PC-9 (cell line): ENCODE measurements at regions not wholly inside any gene's neighbourhood (a gene's known extent, or its start where the extent isn't known, plus 50 kb on each side); places are given as distances from the start of the nearest gene placed in this dataset.

Experiments
- BruUV-seq: library from RNA; stranded (reverse); fragments of 400-500 nt; replicated peaks from 2 replicates; lab custom pipeline; 2021; lab: Mats Ljungman, UMichigan
- CTCF ChIA-PET: fragments of 300-600 bp; sonication (Branson Sonifier 250); formaldehyde crosslinking; loops from one replicate; lab custom pipeline; 2022; ENCODE audit warnings: antibody characterized with exemption; lab: Charles Lee
- POLR2A ChIA-PET: fragments of 300-600 bp; sonication (Branson Sonifier 250); formaldehyde crosslinking; loops from one replicate; lab custom pipeline; 2022; ENCODE audit warnings: antibody characterized with exemption; ENCODE audit not compliant: unreplicated experiment; lab: Charles Lee
- DNase-seq, 2 experiments: peaks; one replicate each; pipeline versions ENCODE4 v3.0.0 to v3.0.0-alpha.2; 2015 to 2022; ENCODE audit warnings: mixed read lengths in 1 of 2
- H2AFZ ChIP-seq: fragments of 200-600 bp; sonication (generic); 2 replicates; pipeline ENCODE4 v1.8.1; 2017; ENCODE audit warnings: antibody characterized with exemption
- H3F3A ChIP-seq: fragments of 200-600 bp; sonication (generic); 2 replicates; pipeline ENCODE4 v1.8.1; 2017; ENCODE audit warnings: antibody characterized with exemption, mild to moderate bottlenecking, low read depth; ENCODE audit not compliant: insufficient read depth
- H3K27ac ChIP-seq: fragments of 200-600 bp; sonication (generic); 2 replicates; pipeline ENCODE4 v1.6.1; 2016; ENCODE audit warnings: mixed run types
- H3K27me3 ChIP-seq: fragments of 200-600 bp; sonication (generic); 2 replicates; pipeline ENCODE4 v1.6.1; 2016; ENCODE audit warnings: low read depth, mixed run types; ENCODE audit not compliant: insufficient read depth
- H3K36me3 ChIP-seq: fragments of 200-600 bp; sonication (generic); 2 replicates; pipeline ENCODE4 v1.6.1; 2016; ENCODE audit warnings: low read depth, mixed run types
- H3K4me1 ChIP-seq: fragments of 200-600 bp; sonication (generic); replicated peaks from 2 replicates; pipeline ENCODE4 v1.6.1; 2016; ENCODE audit warnings: mixed run types; ENCODE audit not compliant: insufficient read depth
- H3K4me2 ChIP-seq: fragments of 200-600 bp; sonication (generic); 2 replicates; pipeline ENCODE4 v1.6.1; 2017; ENCODE audit warnings: mixed run types
- H3K4me3 ChIP-seq: fragments of 200-600 bp; sonication (generic); 2 replicates; pipeline ENCODE4 v1.6.1; 2016; ENCODE audit warnings: mixed run types
- H3K79me2 ChIP-seq: fragments of 200-600 bp; sonication (generic); 2 replicates; pipeline ENCODE4 v1.6.1; 2017; ENCODE audit warnings: low read depth, mixed run types
- H3K9me2 ChIP-seq: fragments of 200-600 bp; sonication (generic); 2 replicates; pipeline ENCODE4 v1.8.1; 2017; ENCODE audit warnings: mild to moderate bottlenecking; ENCODE audit not compliant: insufficient read depth
- H3K9me3 ChIP-seq: fragments of 200-600 bp; sonication (generic); 2 replicates; pipeline ENCODE4 v1.8.1; 2016; ENCODE audit warnings: low read depth; ENCODE audit not compliant: insufficient read depth
- H4K20me1 ChIP-seq: fragments of 200-600 bp; sonication (generic); 2 replicates; pipeline ENCODE4 v1.8.1; 2017; ENCODE audit not compliant: insufficient read depth
- CTCF ChIP-seq: fragments of 200-600 bp; sonication (generic); conservative IDR thresholded peaks from 2 replicates; pipeline ENCODE4 v1.6.1; 2017; ENCODE audit warnings: mixed run types, antibody characterized with exemption, mild to moderate bottlenecking, moderate library complexity
- EZH2 ChIP-seq: fragments of 200-600 bp; sonication (generic); IDR thresholded peaks from 2 replicates; pipeline ENCODE4 v1.8.0; 2017; ENCODE audit warnings: antibody characterized with exemption, low read depth
- intact Hi-C: fragments of 100-400 bp; cut with micrococcal nuclease; formaldehyde crosslinking; loops from one replicate; pipeline ENCODE4 v1.10.0; 2022; ENCODE audit not compliant: unreplicated experiment

- BruUV-seq, result no TSS peak
Observed at GRCh38 chr5:99922386-99922785, 612.8 kb upstream of the FAM174A start.

GRCh38 chr5:99911971-99912370 is 623.2 kb upstream of the FAM174A start:
- ChIA-PET POLR2A (no interaction called here), CTCF (no interaction called here)
- TF ChIP-seq EZH2 (no peak), CTCF (no peak)
- no peak for DNase-seq
- Histone ChIP-seq H3K27ac (no peak overlapping the region), H3K9me3 (no peaks in the 10 kb centered on the region), H2AFZ (no peak overlapping the region), H3K36me3 (no peaks in the 10 kb centered on the region), H3K9me2 (no peaks in the 10 kb centered on the region), H4K20me1 (no peaks in the 10 kb centered on the region), H3K79me2 (no peaks in the 10 kb centered on the region), H3K4me2 (no peak overlapping the region), H3F3A (no peaks in the 10 kb centered on the region), H3K27me3 (no peaks in the 10 kb centered on the region), H3K4me1 (no peaks in the 10 kb centered on the region), H3K4me3 (no peak overlapping the region)
- BruUV-seq, result no TSS peak
- intact Hi-C loops, result no loop called here

More at GRCh38 chr5:99922386-99922785, 612.8 kb upstream of the FAM174A start:
- Histone ChIP-seq H3K4me1 (no peaks in the 10 kb centered on the region), H4K20me1 (no peaks in the 10 kb centered on the region), H3K27ac (no peak overlapping the region), H3K79me2 (no peaks in the 10 kb centered on the region), H3F3A (no peaks in the 10 kb centered on the region), H3K27me3 (no peaks in the 10 kb centered on the region), H3K4me3 (no peak overlapping the region), H3K36me3 (no peaks in the 10 kb centered on the region), H2AFZ (no peak overlapping the region), H3K4me2 (no peak overlapping the region), H3K9me2 (no peaks in the 10 kb centered on the region), H3K9me3 (no peaks in the 10 kb centered on the region)
- intact Hi-C loops, result no loop called here
- CTCF ChIA-PET, result no interaction called here
- POLR2A ChIA-PET, result no interaction called here
- no peak for DNase-seq
- TF ChIP-seq EZH2, result no peak
- no peak for TF ChIP-seq CTCF

- H3K4me3 ChIP-seq, result no peak overlapping the region
- no peaks in the 10 kb centered on the region for H3K9me3 ChIP-seq
- H3F3A ChIP-seq, result no peaks in the 10 kb centered on the region
- no peak overlapping the region for H3K4me2 ChIP-seq
- H3K27me3 ChIP-seq, result no peaks in the 10 kb centered on the region
- H3K4me1 ChIP-seq, result no peaks in the 10 kb centered on the region
- no peak for TF ChIP-seq EZH2
- TF ChIP-seq CTCF, result no peak
- H3K9me2 ChIP-seq, result no peaks in the 10 kb centered on the region
- DNase-seq, result no peak
- no peaks in the 10 kb centered on the region for H3K36me3 ChIP-seq
- no TSS peak for BruUV-seq
- H4K20me1 ChIP-seq, result no peaks in the 10 kb centered on the region
- ChIA-PET POLR2A (interaction anchor here (0.6 kb wide), 1 partner anchor 21 kb away, joined by 5 read pairs; no protein-coding TSS in a partner anchor), CTCF (no interaction called here)
- H2AFZ ChIP-seq, result no peak overlapping the region
- no peaks in the 10 kb centered on the region for H3K79me2 ChIP-seq
- intact Hi-C loops, result no loop called here
- H3K27ac ChIP-seq, result no peak overlapping the region
Observed at GRCh38 chr5:99906776-99907175, 628.4 kb upstream of the FAM174A start.
